Activated B cell treated with CpG ODN at 0.5 μM for 24 hours (primary cell): ENCODE measurements at regions not wholly inside any gene's neighbourhood (a gene's known extent, or its start where the extent isn't known, plus 50 kb on each side); places are given as distances from the start of the nearest gene placed in this dataset.

ENCODE experiments used
- ATAC-seq: fragments of 200-7000 bp; cut with Tn5 transposase; one replicate; pipeline ENCODE4 v1.10.0; 2021; ENCODE audit warnings: low read depth, mild to moderate bottlenecking, moderate library complexity
- CTCF ChIA-PET: fragments of 350-600 bp; sonication (Branson Sonifier 250); formaldehyde crosslinking; loops from one replicate; lab custom pipeline; 2021; ENCODE audit warnings: antibody characterized with exemption; lab: Charles Lee
- POLR2A ChIA-PET: fragments of 350-600 bp; sonication (Branson Sonifier 250); formaldehyde crosslinking; loops from one replicate; lab custom pipeline; 2021; ENCODE audit warnings: antibody characterized with exemption; lab: Charles Lee
- DNase-seq: peaks from one replicate; pipeline ENCODE4 v3.0.0; 2022
- H3K27ac Mint-ChIP-seq: one replicate; pipeline ENCODE4 v1.8.0; 2020; ENCODE audit warnings: mixed read lengths
- H3K27me3 Mint-ChIP-seq: one replicate; pipeline ENCODE4 v1.8.0; 2021; ENCODE audit warnings: mixed read lengths
- H3K36me3 Mint-ChIP-seq: one replicate; pipeline ENCODE4 v1.8.0; 2021; ENCODE audit warnings: low read depth, mixed read lengths
- H3K4me1 Mint-ChIP-seq: one replicate; pipeline ENCODE4 v1.8.0; 2021; ENCODE audit warnings: mixed read lengths
- H3K4me3 Mint-ChIP-seq: one replicate; pipeline ENCODE4 v1.8.0; 2020; ENCODE audit warnings: mild to moderate bottlenecking, mixed read lengths
- H3K9me3 Mint-ChIP-seq: one replicate; pipeline ENCODE4 v1.8.0; 2020; ENCODE audit warnings: mixed read lengths
- CTCF ChIP-seq: fragments of 200-600 bp; IDR thresholded peaks from one replicate; pipeline ENCODE4 v1.8.0; 2022; ENCODE audit warnings: antibody characterized with exemption, mild to moderate bottlenecking
- intact Hi-C: fragments of 100-400 bp; cut with micrococcal nuclease; formaldehyde crosslinking; loops from one replicate; pipeline ENCODE4 v1.15.1; 2024

GRCh38 chr5:110894805-110895204, 156.0 kb downstream of the SLC25A46 start:
- intact Hi-C loops: no loop called here
- Mint-ChIP-seq H3K4me1 (no peaks in the 10 kb centered on the region), H3K27ac (no peak overlapping the region), H3K27me3 (no peaks in the 10 kb centered on the region), H3K9me3 (peaks cover under 1% of the 10 kb centered on the region), H3K4me3 (no peak overlapping the region), H3K36me3 (no peaks in the 10 kb centered on the region)
- DNase-seq: no peak
- ChIA-PET POLR2A (no interaction called here), CTCF (no interaction called here)
- no peak for TF ChIP-seq CTCF
- no peak for ATAC-seq

- H3K4me3 Mint-ChIP-seq: no peak overlapping the region
- intact Hi-C loops: no loop called here
- H3K9me3 Mint-ChIP-seq: no peaks in the 10 kb centered on the region
- ATAC-seq: no peak
- ChIA-PET CTCF (no interaction called here), POLR2A (no interaction called here)
- no peaks in the 10 kb centered on the region for H3K27me3 Mint-ChIP-seq
- no peak for TF ChIP-seq CTCF
- DNase-seq: no peak
- no peaks in the 10 kb centered on the region for H3K36me3 Mint-ChIP-seq
- H3K4me1 Mint-ChIP-seq: no peaks in the 10 kb centered on the region
- no peak overlapping the region for H3K27ac Mint-ChIP-seq
Measured at GRCh38 chr5:110896901-110897300, 158.1 kb downstream of the SLC25A46 start.

GRCh38 chr5:110899566-110900412, 161.0 kb downstream of the SLC25A46 start:
- DNase-seq: no peak
- CTCF ChIA-PET: no interaction called here
- intact Hi-C loops: no loop called here
- no peak for ATAC-seq
- Mint-ChIP-seq H3K27me3 (no peaks in the 10 kb centered on the region), H3K27ac (no peak overlapping the region), H3K4me1 (no peaks in the 10 kb centered on the region), H3K9me3 (no peaks in the 10 kb centered on the region), H3K4me3 (no peak overlapping the region), H3K36me3 (no peaks in the 10 kb centered on the region)
- POLR2A ChIA-PET: no interaction called here
- TF ChIP-seq CTCF: no peak

GRCh38 chr5:110900829-110901228, 162.0 kb downstream of the SLC25A46 start:
- no peak for ATAC-seq
- intact Hi-C loops: no loop called here
- no peaks in the 10 kb centered on the region for H3K36me3 Mint-ChIP-seq
- ChIA-PET POLR2A (no interaction called here), CTCF (no interaction called here)
- no peak for TF ChIP-seq CTCF
- H3K4me3 Mint-ChIP-seq: no peak overlapping the region
- no peak for DNase-seq
- no peaks in the 10 kb centered on the region for H3K4me1 Mint-ChIP-seq
- H3K9me3 Mint-ChIP-seq: no peaks in the 10 kb centered on the region
- no peaks in the 10 kb centered on the region for H3K27me3 Mint-ChIP-seq
- no peak overlapping the region for H3K27ac Mint-ChIP-seq

GRCh38 chr5:110903966-110904365, 165.2 kb downstream of the SLC25A46 start:
- ATAC-seq: no peak
- ChIA-PET CTCF (no interaction called here), POLR2A (no interaction called here)
- H3K4me3 Mint-ChIP-seq: no peak overlapping the region
- no peak for DNase-seq
- H3K9me3 Mint-ChIP-seq: no peaks in the 10 kb centered on the region
- no peaks in the 10 kb centered on the region for H3K27me3 Mint-ChIP-seq
- TF ChIP-seq CTCF: no peak
- H3K4me1 Mint-ChIP-seq: no peaks in the 10 kb centered on the region
- H3K36me3 Mint-ChIP-seq: no peaks in the 10 kb centered on the region
- intact Hi-C loops: no loop called here
- no peak overlapping the region for H3K27ac Mint-ChIP-seq
